ENCODE measurements at regions not wholly inside any gene's neighbourhood (a gene's known extent, or its start where the extent isn't known, plus 50 kb on each side); places are given as distances from the start of the nearest gene placed in this dataset.

GRCh38 chr12:131220331-131220685, 266.6 kb downstream of the ADGRD1 start:
- dilution Hi-C loops (cut with MboI; ENCODE audit: extremely low pct_ligation_motif_present, low sequenced_read_pairs): no loop called here
- FAIRE-seq: no peak
- no peaks in the 10 kb centered on the region for H3K79me2 ChIP-seq (ENCODE audit: control insufficient read depth, insufficient read depth, low read length)

GRCh38 chr12:131221061-131221956, 267.6 kb downstream of the ADGRD1 start:
- no peak for FAIRE-seq
- dilution Hi-C loops (cut with MboI; ENCODE audit: extremely low pct_ligation_motif_present, low sequenced_read_pairs): no loop called here
- peaks cover 2% of the 10 kb centered on the region for H3K9me3 ChIP-seq (ENCODE audit: control insufficient read depth, low read depth, low read length)

More at GRCh38 chr12:131220331-131220685, 266.6 kb downstream of the ADGRD1 start:
- H3K36me3 ChIP-seq (ENCODE audit: control insufficient read depth in 2 of 2, extremely low read depth in 1 of 2, insufficient read depth in 2 of 2, low read length in 2 of 2): no peaks in the 10 kb centered on the region
- H2AFZ ChIP-seq (ENCODE audit: control insufficient read depth, low read length): no peak overlapping the region
- no peaks in the 10 kb centered on the region for H4K20me1 ChIP-seq (ENCODE audit: control insufficient read depth, extremely low read depth, insufficient read depth, low read length)
- H3K9ac ChIP-seq (ENCODE audit: control insufficient read depth, extremely low read depth, insufficient read depth, low read length): no peak overlapping the region
- H3K9me3 ChIP-seq (ENCODE audit: control insufficient read depth, low read depth, low read length): peaks cover 2% of the 10 kb centered on the region
- TF ChIP-seq EZH2 (IDR thresholded peaks at IDR 0.05; ENCODE audit: low read length) (no peak), CTCF (optimal IDR thresholded peaks at IDR 0.05 in 1 of 3, IDR thresholded peaks at IDR 0.05 in 1 of 3, conservative IDR thresholded peaks at IDR 0.05 in 1 of 3; ENCODE audit: extremely low read depth in 1 of 3, insufficient read depth in 2 of 3, low read length in 3 of 3) (no peak)
- H3K4me3 ChIP-seq (ENCODE audit: control insufficient read depth in 2 of 3, extremely low read depth in 1 of 3, insufficient read depth in 2 of 3, low read depth in 1 of 3, low read length in 3 of 3): no peak overlapping the region
- H3K27ac ChIP-seq (ENCODE audit: control insufficient read depth, insufficient read depth, low read length): no peak overlapping the region
- H3K4me1 ChIP-seq (ENCODE audit: control insufficient read depth, extremely low read depth, insufficient read depth, low read length): no peaks in the 10 kb centered on the region
- no peaks in the 10 kb centered on the region for H3K9me1 ChIP-seq (ENCODE audit: control insufficient read depth, extremely low read depth, insufficient read depth, low read length)
- no peaks in the 10 kb centered on the region for H3K27me3 ChIP-seq (ENCODE audit: control insufficient read depth, extremely low read depth, insufficient read depth, low read length)
- no peak overlapping the region for H3K4me2 ChIP-seq (ENCODE audit: control insufficient read depth, extremely low read depth, insufficient read depth, low read depth, low read length)
- no peak for DNase-seq (ENCODE audit: low read depth, low spot score)

More at GRCh38 chr12:131221061-131221956, 267.6 kb downstream of the ADGRD1 start:
- TF ChIP-seq EZH2 (IDR thresholded peaks at IDR 0.05; ENCODE audit: low read length): no peak
- no peak for TF ChIP-seq CTCF (optimal IDR thresholded peaks at IDR 0.05 in 1 of 3, IDR thresholded peaks at IDR 0.05 in 1 of 3, conservative IDR thresholded peaks at IDR 0.05 in 1 of 3; ENCODE audit: extremely low read depth in 1 of 3, insufficient read depth in 2 of 3, low read length in 3 of 3)
- H3K9me1 ChIP-seq (ENCODE audit: control insufficient read depth, extremely low read depth, insufficient read depth, low read length): no peaks in the 10 kb centered on the region
- H3K4me3 ChIP-seq (ENCODE audit: control insufficient read depth in 2 of 3, extremely low read depth in 1 of 3, insufficient read depth in 2 of 3, low read depth in 1 of 3, low read length in 3 of 3): no peak overlapping the region
- H3K4me2 ChIP-seq (ENCODE audit: control insufficient read depth, extremely low read depth, insufficient read depth, low read depth, low read length): no peak overlapping the region
- DNase-seq (ENCODE audit: low read depth, low spot score): no peak
- no peaks in the 10 kb centered on the region for H3K36me3 ChIP-seq (ENCODE audit: control insufficient read depth in 2 of 2, extremely low read depth in 1 of 2, insufficient read depth in 2 of 2, low read length in 2 of 2)
- H3K79me2 ChIP-seq (ENCODE audit: control insufficient read depth, insufficient read depth, low read length): no peaks in the 10 kb centered on the region
- no peaks in the 10 kb centered on the region for H3K27me3 ChIP-seq (ENCODE audit: control insufficient read depth, extremely low read depth, insufficient read depth, low read length)
- no peak overlapping the region for H3K27ac ChIP-seq (ENCODE audit: control insufficient read depth, insufficient read depth, low read length)
- no peaks in the 10 kb centered on the region for H4K20me1 ChIP-seq (ENCODE audit: control insufficient read depth, extremely low read depth, insufficient read depth, low read length)
- H3K4me1 ChIP-seq (ENCODE audit: control insufficient read depth, extremely low read depth, insufficient read depth, low read length): no peaks in the 10 kb centered on the region
- no peak overlapping the region for H2AFZ ChIP-seq (ENCODE audit: control insufficient read depth, low read length)
- H3K9ac ChIP-seq (ENCODE audit: control insufficient read depth, extremely low read depth, insufficient read depth, low read length): no peak overlapping the region

All from keratinocyte (primary cell).